ENCODE measurements at regions not wholly inside any gene's neighbourhood (a gene's known extent, or its start where the extent isn't known, plus 50 kb on each side); places are given as distances from the start of the nearest gene placed in this dataset.
"Not testable (repeated sequence)": the region's sequence is repeated elsewhere in the genome, so short reads cannot be mapped to it uniquely, and the experiment has no call there.

- ATAC-seq = no peak
These were observed 307.8 kb upstream of the SMIM21 start for GRCh38 chr18:75735291-75735690.

- no peak for ATAC-seq
These were observed 302.7 kb upstream of the SMIM21 start for GRCh38 chr18:75730249-75730648.

GRCh38 chr18:75728621-75729020 lies 301.1 kb upstream of the SMIM21 start:
- ATAC-seq = no peak

- ATAC-seq = no peak
These were observed 300.0 kb upstream of the SMIM21 start for GRCh38 chr18:75727456-75727855.

GRCh38 chr18:75723521-75724340 lies 296.2 kb upstream of the SMIM21 start:
- no peak for ATAC-seq

- ATAC-seq = no peak
These were observed 287.3 kb upstream of the SMIM21 start for GRCh38 chr18:75714766-75715165.

- ATAC-seq = not testable (repeated sequence)
These were observed 284.8 kb upstream of the SMIM21 start for GRCh38 chr18:75712124-75712867.

- no peak for ATAC-seq
These were observed 273.1 kb upstream of the SMIM21 start for GRCh38 chr18:75700561-75700960.

- no peak for ATAC-seq
These were observed 271.4 kb upstream of the SMIM21 start for GRCh38 chr18:75698861-75699260.

GRCh38 chr18:75697493-75697892 lies 270.0 kb upstream of the SMIM21 start:
- no peak for ATAC-seq

GRCh38 chr18:75696391-75696790 lies 268.9 kb upstream of the SMIM21 start:
- ATAC-seq = no peak

- no peak for ATAC-seq
These were observed 266.8 kb upstream of the SMIM21 start for GRCh38 chr18:75694292-75694691.

- no peak for ATAC-seq
These were observed 264.0 kb upstream of the SMIM21 start for GRCh38 chr18:75691483-75691882.

GRCh38 chr18:75690283-75690682 lies 262.8 kb upstream of the SMIM21 start:
- not testable (repeated sequence) for ATAC-seq

- ATAC-seq = no peak
These were observed 260.1 kb upstream of the SMIM21 start for GRCh38 chr18:75687626-75688025.

GRCh38 chr18:75683426-75683825 lies 255.9 kb upstream of the SMIM21 start:
- ATAC-seq = no peak

- no peak for ATAC-seq
These were observed 254.1 kb upstream of the SMIM21 start for GRCh38 chr18:75681538-75682115.

GRCh38 chr18:75679331-75679730 lies 251.8 kb upstream of the SMIM21 start:
- no peak for ATAC-seq

GRCh38 chr18:75678627-75679026 lies 251.1 kb upstream of the SMIM21 start:
- ATAC-seq = no peak

GRCh38 chr18:75677696-75678455 lies 250.4 kb upstream of the SMIM21 start:
- no peak for ATAC-seq

- ATAC-seq = no peak
These were observed 233.4 kb upstream of the SMIM21 start for GRCh38 chr18:75660932-75661331.

- ATAC-seq = no peak
These were observed 232.1 kb upstream of the SMIM21 start for GRCh38 chr18:75659535-75660023.

- no peak for ATAC-seq
These were observed 230.8 kb upstream of the SMIM21 start for GRCh38 chr18:75658330-75658729.

Data from esophagus mucosa (tissue), 1 donor.